H1 (cell line): ENCODE measurements at regions not wholly inside any gene's neighbourhood (a gene's known extent, or its start where the extent isn't known, plus 50 kb on each side); places are given as distances from the start of the nearest gene placed in this dataset.

Experiments used
- GTF2F1 ChIP-seq: IDR thresholded peaks from 2 replicates; pipeline ENCODE4 v1.6.1; 2012; ENCODE audit warnings: low read depth, low read length, improper control_type of control experiment, borderline replicate concordance

DNA sequence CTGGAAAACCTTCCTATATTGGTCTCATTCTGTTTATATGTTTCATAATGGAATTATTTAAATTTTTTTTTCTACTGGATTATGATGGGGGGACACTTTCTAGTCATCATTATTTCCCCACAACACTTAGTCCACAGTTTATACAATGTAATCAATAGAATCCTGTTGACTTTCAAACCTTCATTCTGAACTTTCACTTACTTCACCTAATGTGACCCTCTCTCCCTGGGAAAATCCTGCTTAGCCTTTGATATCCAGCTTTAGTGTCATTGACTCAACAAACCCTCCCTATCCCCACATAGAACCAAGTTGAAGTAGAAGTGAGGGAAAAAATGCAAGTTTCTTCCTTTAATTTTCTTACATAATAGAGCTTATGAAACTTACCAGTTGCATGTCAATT, 666.0 kb downstream of the MECOM start (continued):
- TF ChIP-seq GTF2F1, result no peak
